Bronchial epithelial cell (primary cell): ENCODE measurements at regions not wholly inside any gene's neighbourhood (a gene's known extent, or its start where the extent isn't known, plus 50 kb on each side); places are given as distances from the start of the nearest gene placed in this dataset.
A peak's percentile ranks its signal among the peaks of the same experiment; 100 is the strongest.
"Not testable (repeated sequence)": the region's sequence is repeated elsewhere in the genome, so short reads cannot be mapped to it uniquely, and the experiment has no call there.

Experiments
- DNase-seq: peaks from one replicate; pipeline ENCODE4 v3.0.0-alpha.2; 2010; ENCODE audit warnings: low read depth
- FAIRE-seq: peaks from 2 replicates; lab custom pipeline; 2011; peaks lifted over from hg19 to GRCh38; lab: Jason Lieb, UNC
- H3K27me3 ChIP-seq: 2 replicates; pipeline ENCODE4 v1.5.1; 2011; ENCODE audit warnings: low read length; ENCODE audit not compliant: control insufficient read depth, insufficient read depth
- H3K36me3 ChIP-seq: 2 replicates; pipeline ENCODE4 v1.5.1; 2011; ENCODE audit warnings: low read length; ENCODE audit not compliant: control insufficient read depth, insufficient read depth
- H3K4me3 ChIP-seq: 2 replicates; pipeline ENCODE4 v1.5.1; 2011; ENCODE audit warnings: mild to moderate bottlenecking, low read depth, low read length, control low read depth
- CTCF ChIP-seq: IDR thresholded peaks from 2 replicates; pipeline ENCODE4 v1.5.1; 2011; ENCODE audit warnings: mild to moderate bottlenecking, moderate library complexity, low read length, control low read depth, inconsistent platforms; ENCODE audit not compliant: insufficient read depth, severe bottlenecking

- Histone ChIP-seq H3K4me3 (no peak overlapping the region), H3K36me3 (no peaks in the 10 kb centered on the region), H3K27me3 (no peaks in the 10 kb centered on the region)
- peak; percentile 93 for FAIRE-seq
- DNase-seq, result no peak
- TF ChIP-seq CTCF, result no peak
Measured at GRCh38 chr12:107598906-107599305, 86.7 kb upstream of the PWP1 start.

DNA sequence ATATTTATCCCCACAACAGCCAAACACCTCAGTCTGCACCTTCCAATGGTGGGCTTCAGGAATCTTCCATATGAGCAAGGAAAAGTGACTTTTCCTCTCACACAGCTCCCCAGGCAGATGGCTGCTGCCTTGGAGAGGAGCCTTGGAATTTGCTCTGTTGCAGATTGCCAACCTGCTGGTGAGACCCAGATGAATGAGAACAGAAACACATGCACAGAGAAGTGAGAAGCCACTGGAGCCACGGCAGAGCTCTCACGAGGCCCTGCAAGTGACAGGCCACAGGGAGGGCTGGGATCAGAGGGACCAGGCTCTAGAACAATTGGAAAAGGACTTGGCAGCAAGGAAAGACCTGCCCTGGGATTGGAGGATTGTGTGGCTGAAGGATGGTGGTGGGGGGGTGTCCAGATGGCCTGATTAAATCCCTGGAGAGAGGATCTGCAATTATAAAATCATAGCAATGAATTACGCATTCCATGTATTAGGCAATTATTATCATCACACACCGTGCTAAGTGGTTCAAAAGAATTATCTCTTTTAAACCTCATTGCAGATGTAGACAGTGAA lies 84.9 kb upstream of the PWP1 start:
- Histone ChIP-seq H3K27me3 (no peaks in the 10 kb centered on the region), H3K36me3 (no peaks in the 10 kb centered on the region), H3K4me3 (no peak overlapping the region)
- DNase-seq (no peak), FAIRE-seq (no peak)
- no peak for TF ChIP-seq CTCF

- H3K27me3 ChIP-seq, result no peaks in the 10 kb centered on the region
- DNase-seq, result no peak
- no peak for TF ChIP-seq CTCF
- FAIRE-seq, result no peak
- no peaks in the 10 kb centered on the region for H3K36me3 ChIP-seq
- H3K4me3 ChIP-seq, result no peak overlapping the region
Measured at GRCh38 chr12:107602446-107602845, 83.2 kb upstream of the PWP1 start.

GRCh38 chr12:107605293-107605692 lies 80.3 kb upstream of the PWP1 start:
- FAIRE-seq (no peak), DNase-seq (no peak)
- H3K27me3 ChIP-seq, result no peaks in the 10 kb centered on the region
- no peaks in the 10 kb centered on the region for H3K36me3 ChIP-seq
- no peak overlapping the region for H3K4me3 ChIP-seq
- no peak for TF ChIP-seq CTCF

- Histone ChIP-seq H3K4me3 (no peak overlapping the region), H3K27me3 (no peaks in the 10 kb centered on the region), H3K36me3 (no peaks in the 10 kb centered on the region)
- FAIRE-seq (peak; percentile 47), DNase-seq (peak; percentile 55)
- peak; percentile 96 for TF ChIP-seq CTCF
Measured at GRCh38 chr12:107607464-107608392, 77.9 kb upstream of the PWP1 start.

DNA sequence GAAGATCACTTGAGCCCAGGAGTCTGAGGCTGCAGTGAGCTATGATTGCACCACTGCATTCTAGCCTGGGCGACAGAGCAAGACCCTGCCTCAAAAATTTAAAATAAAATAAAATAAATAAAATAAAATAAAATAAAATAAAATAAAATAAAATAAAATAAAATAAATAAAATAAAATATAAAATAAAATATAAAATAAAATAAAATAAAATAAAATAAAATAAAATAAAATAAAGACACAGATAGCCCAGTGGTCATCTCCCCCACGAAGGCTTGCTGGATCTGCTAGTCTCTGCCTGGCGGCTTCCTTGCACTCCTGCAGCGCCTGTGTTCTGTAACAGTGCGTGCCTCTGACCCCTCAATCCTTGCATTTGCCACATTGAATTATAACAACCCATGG lies 76.8 kb upstream of the PWP1 start:
- not testable (repeated sequence) for H3K36me3 ChIP-seq, H3K4me3 ChIP-seq, H3K27me3 ChIP-seq, DNase-seq, FAIRE-seq
